WTC11 (cell line): ENCODE measurements at regions not wholly inside any gene's neighbourhood (a gene's known extent, or its start where the extent isn't known, plus 50 kb on each side); places are given as distances from the start of the nearest gene placed in this dataset.

Experiments
- ATAC-seq: fragments of 200-7000 bp; cut with Tn5 transposase; 2 replicates; pipeline ENCODE4 v1.10.0; 2021; ENCODE audit warnings: mild to moderate bottlenecking, moderate library complexity
- CTCF ChIA-PET: fragments of 300-600 bp; sonication (Branson Sonifier 250); formaldehyde crosslinking; loops from one replicate; lab custom pipeline; 2021; ENCODE audit warnings: antibody characterized with exemption; lab: Charles Lee
- POLR2A ChIA-PET: fragments of 350-600 bp; sonication (Branson Sonifier 250); formaldehyde crosslinking; loops from one replicate; lab custom pipeline; 2021; ENCODE audit warnings: antibody characterized with exemption; lab: Charles Lee
- DNase-seq: peaks from one replicate; pipeline ENCODE4 v3.0.0; 2021; ENCODE audit warnings: low spot score
- H3K27ac Mint-ChIP-seq: 2 replicates; pipeline ENCODE4 v1.8.0; 2021; ENCODE audit warnings: mixed read lengths
- H3K27me3 Mint-ChIP-seq: 2 replicates; pipeline ENCODE4 v1.8.0; 2021; ENCODE audit warnings: low read depth, mild to moderate bottlenecking, moderate library complexity, mixed read lengths
- H3K36me3 Mint-ChIP-seq: 2 replicates; pipeline ENCODE4 v1.8.0; 2021; ENCODE audit warnings: mixed read lengths
- H3K4me1 Mint-ChIP-seq: 2 replicates; pipeline ENCODE4 v1.8.0; 2022; ENCODE audit warnings: mixed read lengths
- H3K4me3 Mint-ChIP-seq: 2 replicates; pipeline ENCODE4 v1.8.0; 2021; ENCODE audit warnings: mild to moderate bottlenecking, moderate library complexity, mixed read lengths
- H3K9me3 Mint-ChIP-seq: 2 replicates; pipeline ENCODE4 v1.8.0; 2021; ENCODE audit warnings: mixed read lengths
- ATF2 ChIP-seq: sonication (generic); formaldehyde crosslinking; IDR thresholded peaks from 2 replicates; pipeline ENCODE4 v1.8.1; 2022; ENCODE audit warnings: low read depth, missing genetic modification reagents, borderline replicate concordance
- ATF6 ChIP-seq: sonication (generic); formaldehyde crosslinking; IDR thresholded peaks from 2 replicates; pipeline ENCODE4 v1.8.1; 2023; ENCODE audit warnings: mild to moderate bottlenecking, missing genetic modification reagents
- CBFB ChIP-seq: sonication (generic); formaldehyde crosslinking; IDR thresholded peaks from 2 replicates; pipeline ENCODE4 v1.8.1; 2022; ENCODE audit warnings: mild to moderate bottlenecking, low read depth, missing genetic modification reagents
- E2F4 ChIP-seq: sonication (generic); formaldehyde crosslinking; IDR thresholded peaks from 2 replicates; pipeline ENCODE4 v1.8.1; 2022; ENCODE audit warnings: low read depth, mild to moderate bottlenecking, moderate library complexity, missing genetic modification reagents, borderline replicate concordance
- ELF4 ChIP-seq: sonication (generic); formaldehyde crosslinking; IDR thresholded peaks from 2 replicates; pipeline ENCODE4 v1.8.1; 2022; ENCODE audit warnings: low read depth, mild to moderate bottlenecking, moderate library complexity, missing genetic modification reagents
- ESRRA ChIP-seq: sonication (generic); formaldehyde crosslinking; IDR thresholded peaks from 2 replicates; pipeline ENCODE4 v1.8.1; 2022; ENCODE audit warnings: mild to moderate bottlenecking, missing genetic modification reagents, borderline replicate concordance
- ETV6 ChIP-seq: sonication (generic); formaldehyde crosslinking; IDR thresholded peaks from 2 replicates; pipeline ENCODE4 v1.8.1; 2022; ENCODE audit warnings: mild to moderate bottlenecking, missing genetic modification reagents
- FOXK1 ChIP-seq: sonication (generic); formaldehyde crosslinking; IDR thresholded peaks from 2 replicates; pipeline ENCODE4 v1.8.0; 2022; ENCODE audit warnings: mild to moderate bottlenecking, moderate library complexity, missing genetic modification reagents
- FOXP4 ChIP-seq: sonication (generic); formaldehyde crosslinking; IDR thresholded peaks from 2 replicates; pipeline ENCODE4 v1.8.0; 2022; ENCODE audit warnings: mild to moderate bottlenecking, missing genetic modification reagents
- GRHL2 ChIP-seq: fragments of 250-450 bp; sonication (Bioruptor Pico); IDR thresholded peaks from 2 replicates; pipeline ENCODE4 v1.8.0; 2022; ENCODE audit warnings: mild to moderate bottlenecking, moderate library complexity; ENCODE audit not compliant: insufficient replicate concordance, severe bottlenecking
- JAZF1 ChIP-seq: fragments of 250-450 bp; sonication (Bioruptor Pico); IDR thresholded peaks from 2 replicates; pipeline ENCODE4 v1.9.0; 2021; ENCODE audit warnings: moderate library complexity, mild to moderate bottlenecking, inconsistent platforms
- MYBL2 ChIP-seq: sonication (generic); formaldehyde crosslinking; IDR thresholded peaks from 2 replicates; pipeline ENCODE4 v1.8.1; 2023; ENCODE audit warnings: mild to moderate bottlenecking, moderate library complexity, missing genetic modification reagents
- NR1H2 ChIP-seq: sonication (generic); formaldehyde crosslinking; IDR thresholded peaks from 2 replicates; pipeline ENCODE4 v1.9.0; 2021; ENCODE audit warnings: mild to moderate bottlenecking, moderate library complexity, missing genetic modification reagents
- NR2C2 ChIP-seq: sonication (generic); formaldehyde crosslinking; IDR thresholded peaks from 2 replicates; pipeline ENCODE4 v1.8.0; 2022; ENCODE audit warnings: mild to moderate bottlenecking, missing genetic modification reagents
- OVOL2 ChIP-seq: fragments of 250-450 bp; sonication (Bioruptor Pico); IDR thresholded peaks from 2 replicates; pipeline ENCODE4 v1.9.0; 2021; ENCODE audit warnings: mild to moderate bottlenecking, borderline replicate concordance
- RORB ChIP-seq: fragments of 250-450 bp; sonication (Bioruptor Pico); IDR thresholded peaks from 2 replicates; pipeline ENCODE4 v1.9.0; 2021; ENCODE audit warnings: mild to moderate bottlenecking
- SMAD3 ChIP-seq: sonication (generic); formaldehyde crosslinking; IDR thresholded peaks from 2 replicates; pipeline ENCODE4 v1.8.0; 2022; ENCODE audit warnings: missing genetic modification reagents, mild to moderate bottlenecking, borderline replicate concordance
- STAT6 ChIP-seq: sonication (generic); formaldehyde crosslinking; conservative IDR thresholded peaks from 2 replicates; pipeline ENCODE4 v1.8.1; 2023; ENCODE audit warnings: mild to moderate bottlenecking, low read depth, missing genetic modification reagents, moderate library complexity
- USF2 ChIP-seq: sonication (generic); formaldehyde crosslinking; IDR thresholded peaks from 2 replicates; pipeline ENCODE4 v1.8.1; 2023; ENCODE audit warnings: mild to moderate bottlenecking, missing genetic modification reagents, moderate library complexity
- ZBTB43 ChIP-seq: sonication (generic); formaldehyde crosslinking; IDR thresholded peaks from 2 replicates; pipeline ENCODE4 v1.8.1; 2023; ENCODE audit warnings: mild to moderate bottlenecking, missing genetic modification reagents
- ZNF263 ChIP-seq: sonication (generic); formaldehyde crosslinking; IDR thresholded peaks from 2 replicates; pipeline ENCODE4 v1.8.1; 2022; ENCODE audit warnings: low read depth, mild to moderate bottlenecking, moderate library complexity, missing genetic modification reagents
- ZNF396 ChIP-seq: fragments of 250-450 bp; sonication (Bioruptor Pico); IDR thresholded peaks from 2 replicates; pipeline ENCODE4 v1.8.0; 2021; ENCODE audit warnings: mild to moderate bottlenecking, moderate library complexity, borderline replicate concordance
- ZNF512 ChIP-seq: sonication (generic); formaldehyde crosslinking; IDR thresholded peaks from 2 replicates; pipeline ENCODE4 v1.8.1; 2022; ENCODE audit warnings: missing genetic modification reagents, borderline replicate concordance
- ZNF671 ChIP-seq: fragments of 250-450 bp; sonication (Bioruptor Pico); IDR thresholded peaks from 2 replicates; pipeline ENCODE4 v1.8.0; 2021; ENCODE audit warnings: mild to moderate bottlenecking

- ChIA-PET CTCF (no interaction called here), POLR2A (no interaction called here)
- Mint-ChIP-seq H3K4me1 (peaks cover 20% of the 10 kb centered on the region), H3K36me3 (no peaks in the 10 kb centered on the region), H3K27me3 (no peaks in the 10 kb centered on the region), H3K27ac (no peak overlapping the region), H3K4me3 (no peak overlapping the region), H3K9me3 (peaks cover 9% of the 10 kb centered on the region)
- DNase-seq, result no peak
- no peak for ATAC-seq
- TF ChIP-seq MYBL2 (CRISPR knock-in tag) (no peak), ELF4 (no peak), E2F4 (CRISPR knock-in tag) (no peak), ZNF396 (no peak), ATF2 (no peak), STAT6 (CRISPR knock-in tag) (no peak), USF2 (CRISPR knock-in tag) (no peak), OVOL2 (CRISPR knock-in tag) (no peak), RORB (CRISPR knock-in tag) (no peak), ETV6 (CRISPR knock-in tag) (no peak), ZBTB43 (CRISPR knock-in tag) (no peak), ESRRA (CRISPR knock-in tag) (no peak), ZNF671 (no peak), NR2C2 (CRISPR knock-in tag) (no peak)
These were observed 1201.3 kb downstream of the EFNB2 start for GRCh38 chr13:105334211-105334610.

- no peaks in the 10 kb centered on the region for H3K36me3 Mint-ChIP-seq
- H3K4me1 Mint-ChIP-seq, result peaks cover 19% of the 10 kb centered on the region
- no peak for ATAC-seq
- no peak overlapping the region for H3K4me3 Mint-ChIP-seq
- peaks cover 14% of the 10 kb centered on the region for H3K9me3 Mint-ChIP-seq
- H3K27me3 Mint-ChIP-seq, result no peaks in the 10 kb centered on the region
- DNase-seq, result no peak
- POLR2A ChIA-PET, result no interaction called here
- no peak overlapping the region for H3K27ac Mint-ChIP-seq
- CTCF ChIA-PET, result no interaction called here
- TF ChIP-seq NR1H2 (CRISPR knock-in tag), result no peak
- no peak for TF ChIP-seq FOXP4 (CRISPR knock-in tag)
- no peak for TF ChIP-seq MYBL2 (CRISPR knock-in tag)
- TF ChIP-seq ZNF512 (CRISPR knock-in tag), result no peak
- TF ChIP-seq SMAD3, result no peak
- no peak for TF ChIP-seq ZNF263 (CRISPR knock-in tag)
- TF ChIP-seq FOXK1, result no peak
- TF ChIP-seq GRHL2 (CRISPR knock-in tag), result no peak
- no peak for TF ChIP-seq ATF6 (CRISPR knock-in tag)
- TF ChIP-seq CBFB (CRISPR knock-in tag), result no peak
- TF ChIP-seq OVOL2 (CRISPR knock-in tag), result no peak
- no peak for TF ChIP-seq JAZF1
These were observed 1202.0 kb downstream of the EFNB2 start for GRCh38 chr13:105333416-105333815.
